ENCODE measurements at regions not wholly inside any gene's neighbourhood (a gene's known extent, or its start where the extent isn't known, plus 50 kb on each side); places are given as distances from the start of the nearest gene placed in this dataset.

- intact Hi-C loops (cut with micrococcal nuclease; ENCODE audit: unreplicated experiment), result no loop called here
- WGBS (ENCODE audit: low lambda C conversion rate), result 3% methylated on average over 4 of the region's 4 CpGs
- Histone ChIP-seq H3K27ac (ENCODE audit: extremely low read length, insufficient read depth, low read length) (no peak overlapping the region), H3K9ac (ENCODE audit: insufficient read depth, low read depth, low read length) (no peak overlapping the region), H3K9me3 (ENCODE audit: low read length) (no peaks in the 10 kb centered on the region), H3K4me1 (ENCODE audit: insufficient read depth, low read length) (peaks cover 9% of the 10 kb centered on the region), H3K4me2 (ENCODE audit: low read depth, low read length) (no peak overlapping the region), H2AFZ (ENCODE audit: low read length) (no peak overlapping the region), H4K20me1 (ENCODE audit: insufficient read depth, low read length) (no peaks in the 10 kb centered on the region), H3K36me3 (replicated peaks in 1 of 2; ENCODE audit: control insufficient read depth in 1 of 2, insufficient read depth in 2 of 2, low read length in 2 of 2) (no peaks in the 10 kb centered on the region), H3K79me2 (ENCODE audit: insufficient read depth, low read length) (no peaks in the 10 kb centered on the region), H3K4me3 (replicated peaks in 1 of 3; ENCODE audit: insufficient read depth in 1 of 3, low read depth in 2 of 3, low read length in 3 of 3) (no peak overlapping the region), H3K27me3 (ENCODE audit: control insufficient read depth in 1 of 2, insufficient read depth in 2 of 2, low read length in 2 of 2) (peaks cover 0 to 7% of the 10 kb centered on the region in 2 experiments; a peak in 3 of 5 replicates)
- ATAC-seq (no peak), DNase-seq (ENCODE audit: low spot score) (no peak), FAIRE-seq (no peak)
- TF ChIP-seq ZMAT5 (CRISPR knock-in tag; IDR thresholded peaks at IDR 0.05; ENCODE audit: borderline replicate concordance, low read depth), result no peak
- TF ChIP-seq DDIT3 (CRISPR knock-in tag; IDR thresholded peaks at IDR 0.05), result no peak
- TF ChIP-seq ZBTB21 (CRISPR knock-in tag; IDR thresholded peaks at IDR 0.05), result no peak
- no peak for TF ChIP-seq TFDP1 (CRISPR knock-in tag; IDR thresholded peaks at IDR 0.05; ENCODE audit: borderline replicate concordance)
- TF ChIP-seq ZIK1 (CRISPR knock-in tag; IDR thresholded peaks at IDR 0.05; ENCODE audit: borderline replicate concordance, low read depth), result no peak
- TF ChIP-seq ZNF552 (CRISPR knock-in tag; IDR thresholded peaks at IDR 0.05; ENCODE audit: borderline replicate concordance), result no peak
- ChIA-PET POLR2A (no interaction called here), CTCF (ENCODE audit: low intra/inter-chr PET ratio, low total read pairs) (no interaction called here)
- no TSS peak for BruUV-seq (replicated peaks)
- in situ Hi-C loops (cut with HindIII; ENCODE audit: extremely low pct_ligation_motif_present, low pct_unique_long_range_greater_than_20kb), result no loop called here
These were observed 54.4 kb upstream of the IFRD1 start for GRCh38 chr7:112395893-112396292.

GRCh38 chr7:112398534-112398933 lies 51.7 kb upstream of the IFRD1 start:
- Histone ChIP-seq H2AFZ (ENCODE audit: low read length) (no peak overlapping the region), H3K4me2 (ENCODE audit: low read depth, low read length) (no peak overlapping the region), H4K20me1 (ENCODE audit: insufficient read depth, low read length) (no peaks in the 10 kb centered on the region), H3K79me2 (ENCODE audit: insufficient read depth, low read length) (no peaks in the 10 kb centered on the region), H3K27me3 (ENCODE audit: control insufficient read depth in 1 of 2, insufficient read depth in 2 of 2, low read length in 2 of 2) (peaks cover 0 to 7% of the 10 kb centered on the region in 2 experiments; a peak in 3 of 5 replicates), H3K4me1 (ENCODE audit: insufficient read depth, low read length) (no peaks in the 10 kb centered on the region), H3K9me3 (ENCODE audit: low read length) (no peaks in the 10 kb centered on the region), H3K9ac (ENCODE audit: insufficient read depth, low read depth, low read length) (no peak overlapping the region), H3K36me3 (replicated peaks in 1 of 2; ENCODE audit: control insufficient read depth in 1 of 2, insufficient read depth in 2 of 2, low read length in 2 of 2) (no peaks in the 10 kb centered on the region), H3K4me3 (replicated peaks in 1 of 3; ENCODE audit: insufficient read depth in 1 of 3, low read depth in 2 of 3, low read length in 3 of 3) (no peak overlapping the region), H3K27ac (ENCODE audit: extremely low read length, insufficient read depth, low read length) (no peak overlapping the region)
- 15% methylated on average over 4 of the region's 4 CpGs for WGBS (ENCODE audit: low lambda C conversion rate)
- in situ Hi-C loops (cut with HindIII; ENCODE audit: extremely low pct_ligation_motif_present, low pct_unique_long_range_greater_than_20kb) (no loop called here), intact Hi-C loops (cut with micrococcal nuclease; ENCODE audit: unreplicated experiment) (no loop called here)
- BruUV-seq (replicated peaks), result no TSS peak
- ATAC-seq (no peak), DNase-seq (ENCODE audit: low spot score) (no peak), FAIRE-seq (no peak)
- POLR2A ChIA-PET, result no interaction called here
- CTCF ChIA-PET (ENCODE audit: low intra/inter-chr PET ratio, low total read pairs), result no interaction called here
- TF ChIP-seq ZNF143 (CRISPR knock-in tag; IDR thresholded peaks at IDR 0.05) (no peak), HNRNPK (IDR thresholded peaks at IDR 0.05; ENCODE audit: low read depth, low read length, poor library complexity, severe bottlenecking) (no peak), ZBTB4 (CRISPR knock-in tag; IDR thresholded peaks at IDR 0.05; ENCODE audit: borderline replicate concordance) (no peak), ZNF580 (CRISPR knock-in tag; IDR thresholded peaks at IDR 0.05; ENCODE audit: borderline replicate concordance, low read depth) (no peak)
